WI38 (cell line): ENCODE measurements at regions not wholly inside any gene's neighbourhood (a gene's known extent, or its start where the extent isn't known, plus 50 kb on each side); places are given as distances from the start of the nearest gene placed in this dataset.

Experiments
- H3K4me3 ChIP-seq: 2 replicates; pipeline ENCODE4 v1.5.1; 2011; ENCODE audit warnings: low read depth, mild to moderate bottlenecking, control low read depth, low read length
- TF ChIP-seq, protein P1 (sequence below): IDR thresholded peaks from 2 replicates; pipeline ENCODE4 v1.5.1; 2012; ENCODE audit warnings: low read depth, mild to moderate bottlenecking, control low read depth, low read length

GRCh38 chr4:146124023-146124680 is 51.4 kb upstream of the LSM6 start:
- TF ChIP-seq, protein P1, sequence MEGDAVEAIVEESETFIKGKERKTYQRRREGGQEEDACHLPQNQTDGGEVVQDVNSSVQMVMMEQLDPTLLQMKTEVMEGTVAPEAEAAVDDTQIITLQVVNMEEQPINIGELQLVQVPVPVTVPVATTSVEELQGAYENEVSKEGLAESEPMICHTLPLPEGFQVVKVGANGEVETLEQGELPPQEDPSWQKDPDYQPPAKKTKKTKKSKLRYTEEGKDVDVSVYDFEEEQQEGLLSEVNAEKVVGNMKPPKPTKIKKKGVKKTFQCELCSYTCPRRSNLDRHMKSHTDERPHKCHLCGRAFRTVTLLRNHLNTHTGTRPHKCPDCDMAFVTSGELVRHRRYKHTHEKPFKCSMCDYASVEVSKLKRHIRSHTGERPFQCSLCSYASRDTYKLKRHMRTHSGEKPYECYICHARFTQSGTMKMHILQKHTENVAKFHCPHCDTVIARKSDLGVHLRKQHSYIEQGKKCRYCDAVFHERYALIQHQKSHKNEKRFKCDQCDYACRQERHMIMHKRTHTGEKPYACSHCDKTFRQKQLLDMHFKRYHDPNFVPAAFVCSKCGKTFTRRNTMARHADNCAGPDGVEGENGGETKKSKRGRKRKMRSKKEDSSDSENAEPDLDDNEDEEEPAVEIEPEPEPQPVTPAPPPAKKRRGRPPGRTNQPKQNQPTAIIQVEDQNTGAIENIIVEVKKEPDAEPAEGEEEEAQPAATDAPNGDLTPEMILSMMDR, result no peak
- no peak overlapping the region for H3K4me3 ChIP-seq

DNA sequence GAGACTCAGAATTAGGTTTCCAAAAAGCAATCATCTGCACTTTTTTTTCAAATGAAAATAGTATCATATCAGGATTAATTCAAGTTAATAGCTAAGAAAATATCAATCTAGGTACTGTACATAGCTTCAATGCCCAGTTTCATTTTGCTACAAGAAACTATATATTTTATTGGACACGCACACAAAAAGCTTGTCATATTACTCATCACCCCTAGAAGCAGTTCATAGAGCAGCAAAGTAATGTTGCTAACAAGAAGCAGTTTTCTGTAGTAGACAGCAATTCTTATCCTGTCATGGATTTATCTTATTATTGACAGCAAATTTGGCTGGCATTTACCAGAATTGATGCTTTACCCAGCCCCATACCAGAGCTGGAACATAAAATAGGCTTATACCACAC is 52.3 kb upstream of the LSM6 start:
- TF ChIP-seq, protein P1, result no peak
- no peak overlapping the region for H3K4me3 ChIP-seq

DNA sequence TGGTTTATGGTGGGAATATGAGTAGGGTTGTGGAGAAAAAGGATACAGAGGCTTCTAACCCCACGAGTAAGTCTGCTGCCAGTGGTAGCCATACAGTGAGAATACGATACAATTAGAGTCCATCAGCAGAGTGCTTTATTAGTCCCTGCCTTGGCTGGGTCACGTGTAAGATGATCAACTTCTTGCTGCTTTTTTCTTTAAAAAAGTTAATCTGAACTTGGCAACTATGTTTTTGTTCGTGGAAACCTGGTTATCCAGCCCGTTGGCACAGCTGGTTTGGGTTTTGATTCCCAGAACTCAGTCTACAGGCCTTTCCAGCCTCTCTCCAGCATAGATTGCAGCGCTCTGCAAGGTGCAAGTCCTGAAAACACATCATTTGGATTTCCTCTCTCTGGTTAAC is 53.1 kb upstream of the LSM6 start:
- H3K4me3 ChIP-seq, result no peak overlapping the region
- TF ChIP-seq, protein P1, result no peak

DNA sequence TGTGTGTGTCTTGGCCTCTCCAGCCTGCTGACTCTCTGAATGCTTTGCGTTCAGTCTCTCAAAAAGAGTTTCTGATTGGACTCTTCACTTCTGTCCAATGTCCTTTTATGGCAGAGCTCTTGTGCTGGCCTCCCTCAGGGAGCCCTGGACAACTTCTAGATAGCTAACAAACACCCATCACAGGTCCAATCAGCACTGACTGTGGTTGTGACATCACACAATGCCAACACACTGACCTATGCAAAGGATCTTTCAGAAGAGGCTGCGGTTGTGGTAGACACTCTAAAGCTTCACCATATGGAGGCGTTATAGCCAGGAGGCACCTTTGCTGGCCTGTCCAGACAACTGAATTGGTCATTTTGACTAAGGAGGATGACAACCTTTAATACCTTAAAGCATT is 53.8 kb upstream of the LSM6 start:
- TF ChIP-seq, protein P1, result no peak

GRCh38 chr4:146119845-146120404 is 55.6 kb upstream of the LSM6 start:
- TF ChIP-seq, protein P1, result no peak
- H3K4me3 ChIP-seq, result no peak overlapping the region

More for the DNA sequence above, 53.8 kb upstream of the LSM6 start:
- no peak overlapping the region for H3K4me3 ChIP-seq

DNA sequence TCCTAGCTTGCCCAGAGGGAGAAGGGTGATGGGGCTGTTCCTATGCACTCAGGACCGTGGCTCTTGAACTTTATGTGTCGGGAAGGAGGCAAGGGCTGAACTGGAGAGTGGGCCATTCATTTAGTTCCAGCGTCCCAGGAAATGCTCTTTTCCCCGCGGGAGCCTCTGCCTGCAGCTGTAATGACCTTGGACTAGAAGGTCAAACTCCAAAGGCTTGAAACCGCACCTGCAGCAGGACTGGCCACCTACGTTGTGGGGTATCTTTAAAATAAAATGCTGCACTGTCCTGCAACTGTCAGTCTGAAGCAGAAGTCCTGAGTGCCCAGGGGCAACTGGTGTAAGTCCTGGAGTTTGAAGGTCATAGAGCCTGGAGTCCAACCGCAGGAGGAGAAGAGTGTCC is 61.5 kb upstream of the LSM6 start:
- no peak overlapping the region for H3K4me3 ChIP-seq

DNA sequence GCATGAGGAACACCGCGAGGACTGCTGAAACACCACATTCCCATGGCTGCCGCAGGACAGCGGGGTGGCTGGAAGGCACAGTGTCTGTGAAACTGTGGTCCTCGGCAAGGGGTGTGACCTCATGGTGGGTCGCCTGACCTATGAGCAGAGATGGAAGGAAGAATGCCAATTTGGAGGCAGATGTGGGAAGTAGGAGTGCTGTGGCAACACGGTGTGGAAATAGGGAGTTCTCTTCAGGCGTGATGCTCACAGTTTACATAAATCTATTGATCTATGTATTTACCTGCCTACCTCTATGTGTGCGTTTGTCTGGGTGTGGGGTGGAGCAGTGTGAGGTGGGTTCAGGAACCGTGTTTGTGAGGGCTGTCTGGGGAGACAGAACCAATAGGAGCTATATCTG is 62.3 kb upstream of the LSM6 start:
- no peak overlapping the region for H3K4me3 ChIP-seq
- TF ChIP-seq, protein P1, result no peak

More for the DNA sequence above, 61.5 kb upstream of the LSM6 start:
- TF ChIP-seq, protein P1, result no peak
